CD4-positive, alpha-beta T cell (primary cell): ENCODE measurements at regions not wholly inside any gene's neighbourhood (a gene's known extent, or its start where the extent isn't known, plus 50 kb on each side); places are given as distances from the start of the nearest gene placed in this dataset.

Experiments
- ATAC-seq: fragments of 200-7000 bp; cut with Tn5 transposase; one replicate; pipeline ENCODE4 v1.10.0; 2022; ENCODE audit warnings: mild to moderate bottlenecking; ENCODE audit not compliant: poor library complexity
- CTCF ChIA-PET: fragments of 350-600 bp; sonication (Branson Sonifier 250); formaldehyde crosslinking; loops from one replicate; lab custom pipeline; 2021; ENCODE audit warnings: antibody characterized with exemption, inconsistent platforms; lab: Charles Lee
- POLR2A ChIA-PET: fragments of 350-600 bp; sonication (Branson Sonifier 250); formaldehyde crosslinking; loops from one replicate; lab custom pipeline; 2021; ENCODE audit warnings: antibody characterized with exemption, inconsistent platforms; lab: Charles Lee
- DNase-seq, 14 experiments: peaks; one replicate each; pipeline ENCODE4 v3.0.0-alpha.2; 2013 to 2020; ENCODE audit warnings: mixed read lengths in 2 of 14
- H3K27ac ChIP-seq, 2 donors: one replicate each; pipeline versions ENCODE4 v1.5.1 to v1.7.0; 2013; ENCODE audit warnings: low read length in 2 of 2, low read depth in 1 of 2, mild to moderate bottlenecking in 1 of 2
- H3K27me3 ChIP-seq, 2 experiments: 1 replicate in 1 of 2; 2 replicates in 1 of 2; pipeline versions ENCODE4 v1.6.1 to v1.7.0; 2013; ENCODE audit warnings: low read length in 2 of 2, control low read depth in 1 of 2, mild to moderate bottlenecking in 1 of 2, moderate library complexity in 1 of 2; ENCODE audit not compliant: insufficient read depth in 2 of 2, control insufficient read depth in 1 of 2
- H3K36me3 ChIP-seq: one replicate; pipeline ENCODE4 v1.6.1; 2013; ENCODE audit warnings: low read length, control low read depth; ENCODE audit not compliant: insufficient read depth
- H3K4me1 ChIP-seq: one replicate; pipeline ENCODE4 v1.6.1; 2013; ENCODE audit warnings: low read length, control low read depth; ENCODE audit not compliant: insufficient read depth
- H3K4me3 ChIP-seq: one replicate; pipeline ENCODE4 v1.5.1; 2013; ENCODE audit warnings: mild to moderate bottlenecking, low read length, moderate library complexity
- H3K9me3 ChIP-seq, 2 experiments: 1 replicate in 1 of 2; 2 replicates in 1 of 2; pipeline versions ENCODE4 v1.6.1 to v1.7.0; 2013; ENCODE audit warnings: low read length in 2 of 2, mild to moderate bottlenecking in 2 of 2, control low read depth in 1 of 2, moderate library complexity in 1 of 2; ENCODE audit not compliant: control insufficient read depth in 1 of 2, insufficient read depth in 1 of 2
- H3K27ac Mint-ChIP-seq: one replicate; pipeline ENCODE4 v1.8.0; 2020; ENCODE audit warnings: mixed read lengths
- H3K27me3 Mint-ChIP-seq: one replicate; pipeline ENCODE4 v1.8.0; 2021; ENCODE audit warnings: mixed read lengths
- H3K36me3 Mint-ChIP-seq: one replicate; pipeline ENCODE4 v1.8.0; 2021; ENCODE audit warnings: low read depth, mixed read lengths
- H3K4me1 Mint-ChIP-seq: one replicate; pipeline ENCODE4 v1.8.0; 2021; ENCODE audit warnings: low read depth, mixed read lengths
- H3K4me3 Mint-ChIP-seq: one replicate; pipeline ENCODE4 v1.8.0; 2020; ENCODE audit warnings: mild to moderate bottlenecking, mixed read lengths
- H3K9me3 Mint-ChIP-seq: one replicate; pipeline ENCODE4 v1.8.0; 2020; ENCODE audit warnings: mixed read lengths
- CTCF ChIP-seq: fragments of 200-600 bp; IDR thresholded peaks from one replicate; pipeline ENCODE4 v1.8.0; 2022; ENCODE audit warnings: antibody characterized with exemption, mild to moderate bottlenecking
- intact Hi-C, 2 experiments: fragments of 100-400 bp; cut with DNase I in 1 of 2; cut with micrococcal nuclease in 1 of 2; formaldehyde crosslinking; loops; one replicate each; pipeline versions ENCODE4 v1.15.1 to v1.9.0; 2023 to 2025; cut with DNase I, micrococcal nuclease

DNA sequence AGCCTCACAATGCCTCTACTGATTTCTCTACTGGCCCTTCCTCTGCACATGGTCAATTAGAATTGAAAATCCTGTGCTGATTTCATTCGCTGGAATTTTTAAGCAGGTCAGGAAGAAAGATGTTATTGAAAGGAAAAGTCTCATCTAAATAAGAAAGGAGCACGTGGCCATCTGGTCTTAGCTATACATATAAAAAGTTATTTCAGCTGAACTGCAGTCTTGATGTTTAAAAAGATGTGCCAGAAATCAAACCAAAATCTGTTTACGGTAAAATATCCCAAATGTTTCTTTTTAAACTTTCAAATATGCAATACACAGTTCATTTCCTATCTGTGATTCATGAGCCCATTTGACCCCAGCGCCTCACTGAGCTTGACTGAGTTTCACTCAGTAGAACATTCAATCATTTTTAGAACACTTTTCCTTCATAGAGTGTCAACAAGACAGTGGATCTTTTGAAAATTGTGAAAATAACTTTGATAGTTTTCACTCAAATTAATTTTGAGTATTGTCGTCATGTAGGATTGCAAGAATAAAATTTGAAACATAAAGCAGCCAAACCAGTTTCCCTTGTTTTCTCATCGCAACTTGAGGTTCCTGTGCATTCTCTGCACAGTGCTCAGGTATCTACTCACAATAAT, 293.6 kb downstream of the PTPRC start:
- Mint-ChIP-seq H3K4me1 (peaks cover 46% of the 10 kb centered on the region), H3K9me3 (no peaks in the 10 kb centered on the region), H3K27me3 (no peaks in the 10 kb centered on the region), H3K36me3 (peaks cover 4% of the 10 kb centered on the region), H3K4me3 (peak overlapping the region; percentile 84), H3K27ac (peak overlapping the region; percentile 87)
- Histone ChIP-seq H3K36me3 (no peaks in the 10 kb centered on the region), H3K4me3 (peak overlapping the region; percentile 17), H3K27ac (no peak overlapping the region), H3K27me3 (no peaks in the 10 kb centered on the region), H3K9me3 (no peaks in the 10 kb centered on the region), H3K4me1 (peaks cover 13% of the 10 kb centered on the region)
- no peak for TF ChIP-seq CTCF
- ChIA-PET CTCF (no interaction called here), POLR2A (interaction anchor here (0.6 to 6.0 kb wide), 3 partner anchors 13 to 301 kb away, joined by 3 to 53 read pairs (median 4); no protein-coding TSS in a partner anchor)
- ATAC-seq = no peak
- peak in 2 of 14 experiments; percentile 32 to 39 for DNase-seq
- intact Hi-C loops = loop anchor here in 1 of 2 experiments (2.0 to 10.0 kb wide), 2 partner anchors 14 to 768 kb away; no protein-coding TSS in a partner anchor

DNA sequence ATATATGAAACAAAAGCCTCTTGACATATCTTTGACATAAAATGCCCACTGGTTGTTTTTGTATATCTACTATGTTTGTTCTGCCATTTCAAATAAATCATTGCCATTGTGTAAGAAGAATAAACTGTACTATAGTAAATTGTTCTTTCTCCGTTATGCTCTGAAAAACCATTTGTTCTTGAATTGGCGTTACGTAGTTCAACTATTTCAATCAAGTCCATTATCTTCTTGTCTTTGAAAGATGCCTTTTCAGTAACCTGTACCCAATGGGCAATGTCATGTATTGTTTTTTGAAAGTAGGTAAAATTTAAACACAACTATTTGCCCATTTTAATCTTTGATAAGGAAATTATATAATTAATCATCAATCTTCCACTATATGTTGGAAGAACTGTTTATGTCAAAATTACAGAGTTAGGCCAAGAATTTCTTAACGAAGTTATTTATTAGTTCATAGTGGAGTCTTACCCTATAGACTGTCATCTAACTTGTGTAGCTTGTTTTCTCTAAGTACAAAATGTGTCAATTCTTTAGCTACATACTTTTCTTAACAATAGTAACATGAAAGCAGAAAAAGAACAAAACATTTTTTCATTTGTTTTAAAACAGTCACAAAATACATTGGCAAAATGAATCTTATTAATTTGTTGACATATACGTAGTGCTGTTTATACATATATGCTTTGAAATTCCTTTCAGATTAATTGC, 294.8 kb downstream of the PTPRC start:
- Histone ChIP-seq H3K4me3 (peak overlapping the region; percentile 69), H3K36me3 (no peaks in the 10 kb centered on the region), H3K27me3 (no peaks in the 10 kb centered on the region), H3K4me1 (peaks cover 13% of the 10 kb centered on the region), H3K27ac (peak overlapping the region in 1 of 2 donors; percentile 42), H3K9me3 (no peaks in the 10 kb centered on the region)
- H3K4me1 Mint-ChIP-seq = peaks cover 48% of the 10 kb centered on the region
- no peak for TF ChIP-seq CTCF
- ChIA-PET POLR2A (interaction anchor here (1.1 to 6.0 kb wide), 2 partner anchors 14 to 108 kb away, joined by 3 to 53 read pairs; no protein-coding TSS in a partner anchor), CTCF (no interaction called here)
- DNase-seq (no peak), ATAC-seq (no peak)
- peaks cover 4% of the 10 kb centered on the region for H3K36me3 Mint-ChIP-seq
- H3K9me3 Mint-ChIP-seq = no peaks in the 10 kb centered on the region
- intact Hi-C loops = loop anchor here in 1 of 2 experiments (2.0 to 10.0 kb wide), 3 partner anchors 15 to 769 kb away; no protein-coding TSS in a partner anchor
- no peak overlapping the region for H3K27ac Mint-ChIP-seq
- H3K27me3 Mint-ChIP-seq = no peaks in the 10 kb centered on the region
- H3K4me3 Mint-ChIP-seq = peak overlapping the region; percentile 74

- peaks cover 42% of the 10 kb centered on the region for H3K4me1 Mint-ChIP-seq
- CTCF ChIA-PET = no interaction called here
Observed at GRCh38 chr1:198934426-198934825, 295.6 kb downstream of the PTPRC start.

More at GRCh38 chr1:198934426-198934825, 295.6 kb downstream of the PTPRC start:
- no peaks in the 10 kb centered on the region for H3K27me3 Mint-ChIP-seq
- H3K27ac ChIP-seq = peak overlapping the region; percentile 33 to 42
- no peak overlapping the region for H3K4me3 Mint-ChIP-seq
- peaks cover 4% of the 10 kb centered on the region for H3K36me3 Mint-ChIP-seq
- no peak for TF ChIP-seq CTCF
- POLR2A ChIA-PET = interaction anchor here (0.7 to 6.0 kb wide), 8 partner anchors 9 to 463 kb away, joined by 3 to 53 read pairs (median 4); no protein-coding TSS in a partner anchor
- H3K4me3 ChIP-seq = peak overlapping the region; percentile 69
- DNase-seq (no peak), ATAC-seq (no peak)
- peaks cover 13% of the 10 kb centered on the region for H3K4me1 ChIP-seq
- H3K27me3 ChIP-seq = no peaks in the 10 kb centered on the region
- no peaks in the 10 kb centered on the region for H3K9me3 ChIP-seq
- intact Hi-C loops = loop anchor here in 1 of 2 experiments (2.0 to 10.0 kb wide), 2 partner anchors 24 to 770 kb away; no protein-coding TSS in a partner anchor
- no peak overlapping the region for H3K27ac Mint-ChIP-seq
- no peaks in the 10 kb centered on the region for H3K9me3 Mint-ChIP-seq
- no peaks in the 10 kb centered on the region for H3K36me3 ChIP-seq
